ENCODE measurements at regions not wholly inside any gene's neighbourhood (a gene's known extent, or its start where the extent isn't known, plus 50 kb on each side); places are given as distances from the start of the nearest gene placed in this dataset.

DNA sequence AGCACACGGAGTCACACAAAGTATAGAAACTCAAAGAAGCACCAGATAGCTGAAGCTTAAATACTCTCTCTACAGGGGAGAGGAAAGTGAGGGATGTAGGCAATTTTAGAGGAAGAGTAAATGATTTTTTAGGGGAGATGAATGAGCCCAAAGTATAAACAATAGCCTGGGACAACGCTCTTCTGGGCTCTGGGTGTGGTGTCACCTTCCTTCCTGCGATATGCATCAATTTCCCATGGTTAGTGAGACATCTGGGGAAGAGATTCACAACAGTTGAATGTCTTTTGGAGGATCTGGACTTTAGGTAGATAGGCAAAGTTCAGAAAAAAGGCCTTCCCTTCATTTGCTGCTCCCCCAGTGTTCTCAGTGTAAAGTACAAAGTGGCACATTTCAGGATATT lies 125.2 kb downstream of the EFHB start:
- H3K4me3 ChIP-seq (replicated peaks in 1 of 3): no peak overlapping the region
- no peak for DNase-seq
- H3K4me1 ChIP-seq: no peaks in the 10 kb centered on the region
- 69 to 74% methylated on average over 3 of the region's 3 CpGs for WGBS, 2 donors
- TF ChIP-seq POLR2A (IDR thresholded peaks at IDR 0.05): no peak
- TF ChIP-seq, protein P1, sequence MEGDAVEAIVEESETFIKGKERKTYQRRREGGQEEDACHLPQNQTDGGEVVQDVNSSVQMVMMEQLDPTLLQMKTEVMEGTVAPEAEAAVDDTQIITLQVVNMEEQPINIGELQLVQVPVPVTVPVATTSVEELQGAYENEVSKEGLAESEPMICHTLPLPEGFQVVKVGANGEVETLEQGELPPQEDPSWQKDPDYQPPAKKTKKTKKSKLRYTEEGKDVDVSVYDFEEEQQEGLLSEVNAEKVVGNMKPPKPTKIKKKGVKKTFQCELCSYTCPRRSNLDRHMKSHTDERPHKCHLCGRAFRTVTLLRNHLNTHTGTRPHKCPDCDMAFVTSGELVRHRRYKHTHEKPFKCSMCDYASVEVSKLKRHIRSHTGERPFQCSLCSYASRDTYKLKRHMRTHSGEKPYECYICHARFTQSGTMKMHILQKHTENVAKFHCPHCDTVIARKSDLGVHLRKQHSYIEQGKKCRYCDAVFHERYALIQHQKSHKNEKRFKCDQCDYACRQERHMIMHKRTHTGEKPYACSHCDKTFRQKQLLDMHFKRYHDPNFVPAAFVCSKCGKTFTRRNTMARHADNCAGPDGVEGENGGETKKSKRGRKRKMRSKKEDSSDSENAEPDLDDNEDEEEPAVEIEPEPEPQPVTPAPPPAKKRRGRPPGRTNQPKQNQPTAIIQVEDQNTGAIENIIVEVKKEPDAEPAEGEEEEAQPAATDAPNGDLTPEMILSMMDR (IDR thresholded peaks at IDR 0.05): no peak
- no peaks in the 10 kb centered on the region for H3K9me3 ChIP-seq
- no peak overlapping the region for H3K27ac ChIP-seq
- no peaks in the 10 kb centered on the region for H3K36me3 ChIP-seq
- H3K27me3 ChIP-seq: no peaks in the 10 kb centered on the region
- intact Hi-C loops (cut with DNase I): no loop called here

DNA sequence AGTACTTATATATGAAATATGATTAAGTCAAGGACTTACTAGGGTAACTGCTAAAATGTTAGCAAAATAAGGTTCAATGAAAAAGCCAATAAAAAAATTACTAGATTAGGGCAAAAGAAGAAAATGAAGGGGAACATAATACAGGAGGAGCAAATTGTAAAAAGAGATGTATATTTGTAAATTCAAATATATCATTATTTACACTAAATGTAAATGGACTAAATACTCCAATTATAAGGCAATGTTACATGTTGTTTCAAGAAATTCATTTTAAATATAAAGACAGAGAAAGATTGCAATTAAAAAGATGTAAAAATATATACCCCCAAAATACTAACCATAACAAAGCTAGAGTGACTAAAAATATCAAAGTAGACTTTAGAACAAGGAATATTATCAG lies 134.1 kb downstream of the EFHB start:
- no peaks in the 10 kb centered on the region for H3K9me3 ChIP-seq
- intact Hi-C loops (cut with DNase I): no loop called here
- DNase-seq: no peak
- no peaks in the 10 kb centered on the region for H3K27me3 ChIP-seq
- H3K4me3 ChIP-seq (replicated peaks in 1 of 3): no peak overlapping the region
- no peaks in the 10 kb centered on the region for H3K36me3 ChIP-seq
- no peaks in the 10 kb centered on the region for H3K4me1 ChIP-seq
- TF ChIP-seq, protein P1 (IDR thresholded peaks at IDR 0.05): no peak
- no peak for TF ChIP-seq POLR2A (IDR thresholded peaks at IDR 0.05)
- no peak overlapping the region for H3K27ac ChIP-seq

DNA sequence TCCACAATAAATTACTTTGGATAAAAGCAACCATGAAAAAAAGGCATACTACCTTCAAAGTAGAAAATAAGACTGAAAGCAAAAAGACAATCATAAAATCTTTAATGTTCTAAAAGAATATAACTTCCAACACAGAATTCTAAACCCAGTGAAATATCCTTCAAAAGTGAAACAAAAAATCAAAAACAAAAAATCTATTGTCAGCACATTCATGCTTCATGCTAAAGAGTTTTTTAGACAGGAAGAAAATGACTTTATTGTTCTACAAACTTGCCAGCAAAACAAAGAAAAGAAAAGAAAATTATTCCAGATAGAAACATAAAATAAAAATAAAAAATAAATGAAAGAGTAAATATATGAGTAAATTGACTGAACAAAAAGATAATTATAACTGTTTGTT lies 134.9 kb downstream of the EFHB start:
- no peaks in the 10 kb centered on the region for H3K27me3 ChIP-seq
- intact Hi-C loops (cut with DNase I): no loop called here
- H3K36me3 ChIP-seq: no peaks in the 10 kb centered on the region
- TF ChIP-seq POLR2A (IDR thresholded peaks at IDR 0.05): no peak
- TF ChIP-seq, protein P1 (IDR thresholded peaks at IDR 0.05): no peak
- H3K4me1 ChIP-seq: no peaks in the 10 kb centered on the region
- H3K9me3 ChIP-seq: no peaks in the 10 kb centered on the region
- H3K27ac ChIP-seq: no peak overlapping the region
- no peak for DNase-seq
- H3K4me3 ChIP-seq (replicated peaks in 1 of 3): no peak overlapping the region

DNA sequence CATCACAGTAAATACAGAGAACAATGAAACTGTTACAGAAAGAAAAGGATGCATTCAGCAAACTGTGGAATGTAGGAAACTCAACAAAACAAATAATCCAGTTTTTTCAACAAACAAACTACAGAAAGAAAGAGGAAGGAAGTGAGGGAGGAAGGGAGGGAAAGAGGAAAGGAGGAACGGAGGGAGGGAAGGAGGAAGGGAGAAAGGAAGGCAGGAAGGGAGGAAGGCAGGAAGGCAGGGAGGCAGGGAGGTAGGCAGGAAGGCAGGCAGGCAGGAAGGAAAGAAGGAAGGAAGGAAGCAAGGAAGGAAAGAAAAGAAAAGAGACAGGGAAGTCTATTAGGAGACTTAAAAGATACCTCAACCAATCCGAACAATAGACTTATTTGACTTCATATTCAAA lies 135.7 kb downstream of the EFHB start:
- H3K36me3 ChIP-seq: no peaks in the 10 kb centered on the region
- no peak overlapping the region for H3K27ac ChIP-seq
- H3K4me1 ChIP-seq: no peaks in the 10 kb centered on the region
- 78 to 80% methylated on average over 2 of the region's 2 CpGs for WGBS, 2 donors
- no peaks in the 10 kb centered on the region for H3K27me3 ChIP-seq
- TF ChIP-seq POLR2A (IDR thresholded peaks at IDR 0.05): no peak
- TF ChIP-seq, protein P1 (IDR thresholded peaks at IDR 0.05): no peak
- intact Hi-C loops (cut with DNase I): no loop called here
- H3K4me3 ChIP-seq (replicated peaks in 1 of 3): no peak overlapping the region
- H3K9me3 ChIP-seq: no peaks in the 10 kb centered on the region
- no peak for DNase-seq

DNA sequence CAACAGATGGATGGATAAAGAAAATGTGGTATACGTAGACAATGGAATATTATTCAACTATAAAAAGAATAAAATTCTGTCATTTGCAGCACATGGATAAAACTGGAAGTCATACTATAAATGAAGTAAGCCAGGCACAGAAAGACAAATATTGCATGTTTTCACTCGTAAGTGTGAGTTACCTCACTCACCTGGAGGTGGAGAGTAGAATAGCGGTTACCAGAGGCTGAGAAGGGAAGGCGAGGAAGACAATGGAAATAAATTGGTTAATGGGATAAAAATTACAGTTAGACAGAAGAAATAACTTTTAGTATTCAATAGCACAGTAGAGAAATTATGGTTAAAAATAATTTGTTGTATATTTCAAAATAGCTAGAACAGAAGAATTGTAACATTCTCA lies 141.6 kb downstream of the EFHB start:
- H3K4me3 ChIP-seq (replicated peaks in 1 of 3): no peak overlapping the region
- intact Hi-C loops (cut with DNase I): no loop called here
- no peaks in the 10 kb centered on the region for H3K9me3 ChIP-seq
- WGBS, 2 donors: 89 to 91% methylated on average over 4 of the region's 4 CpGs
- TF ChIP-seq, protein P1 (IDR thresholded peaks at IDR 0.05): no peak
- TF ChIP-seq POLR2A (IDR thresholded peaks at IDR 0.05): no peak
- DNase-seq: no peak
- H3K27me3 ChIP-seq: no peaks in the 10 kb centered on the region
- no peak overlapping the region for H3K27ac ChIP-seq
- no peaks in the 10 kb centered on the region for H3K36me3 ChIP-seq
- H3K4me1 ChIP-seq: no peaks in the 10 kb centered on the region
